ENCODE measurements at regions not wholly inside any gene's neighbourhood (a gene's known extent, or its start where the extent isn't known, plus 50 kb on each side); places are given as distances from the start of the nearest gene placed in this dataset.

DNA sequence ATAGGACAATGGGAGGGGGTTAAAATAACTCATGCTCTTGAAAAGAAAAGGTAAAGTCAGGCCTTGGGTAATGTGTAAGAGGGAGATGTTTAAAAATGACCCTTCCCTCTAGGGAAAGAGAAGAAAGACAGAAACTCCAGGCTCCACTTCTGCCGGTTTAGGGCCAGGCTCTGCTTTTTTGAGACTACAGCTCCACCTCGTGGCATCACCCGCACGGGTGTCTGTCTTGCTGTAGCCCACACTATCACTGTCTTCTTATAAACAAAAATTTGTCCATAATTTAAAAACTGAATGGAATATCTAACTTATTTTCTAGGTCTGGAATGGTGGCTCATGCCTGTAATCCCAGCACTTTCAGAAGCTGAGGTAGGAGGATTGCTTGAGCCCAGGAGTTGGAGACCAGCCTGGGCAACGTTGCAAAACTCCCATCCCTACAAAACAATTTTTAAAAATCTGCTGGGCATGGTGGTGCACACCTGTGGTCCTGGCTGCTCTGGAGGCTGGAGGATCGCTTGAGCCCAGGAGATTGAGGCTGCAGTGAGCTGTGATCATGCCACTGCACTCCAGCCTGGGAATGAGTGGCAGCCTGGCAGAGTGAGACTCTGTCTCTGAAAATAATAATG, 65.1 kb upstream of the GTF3A start:
- TF ChIP-seq, protein P1, sequence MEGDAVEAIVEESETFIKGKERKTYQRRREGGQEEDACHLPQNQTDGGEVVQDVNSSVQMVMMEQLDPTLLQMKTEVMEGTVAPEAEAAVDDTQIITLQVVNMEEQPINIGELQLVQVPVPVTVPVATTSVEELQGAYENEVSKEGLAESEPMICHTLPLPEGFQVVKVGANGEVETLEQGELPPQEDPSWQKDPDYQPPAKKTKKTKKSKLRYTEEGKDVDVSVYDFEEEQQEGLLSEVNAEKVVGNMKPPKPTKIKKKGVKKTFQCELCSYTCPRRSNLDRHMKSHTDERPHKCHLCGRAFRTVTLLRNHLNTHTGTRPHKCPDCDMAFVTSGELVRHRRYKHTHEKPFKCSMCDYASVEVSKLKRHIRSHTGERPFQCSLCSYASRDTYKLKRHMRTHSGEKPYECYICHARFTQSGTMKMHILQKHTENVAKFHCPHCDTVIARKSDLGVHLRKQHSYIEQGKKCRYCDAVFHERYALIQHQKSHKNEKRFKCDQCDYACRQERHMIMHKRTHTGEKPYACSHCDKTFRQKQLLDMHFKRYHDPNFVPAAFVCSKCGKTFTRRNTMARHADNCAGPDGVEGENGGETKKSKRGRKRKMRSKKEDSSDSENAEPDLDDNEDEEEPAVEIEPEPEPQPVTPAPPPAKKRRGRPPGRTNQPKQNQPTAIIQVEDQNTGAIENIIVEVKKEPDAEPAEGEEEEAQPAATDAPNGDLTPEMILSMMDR (IDR thresholded peaks at IDR 0.05): peak; percentile 57 to 86 (median 72)
- no peak for TF ChIP-seq POLR2A (IDR thresholded peaks at IDR 0.05)
